Breast epithelium (tissue), 4 donors: ENCODE measurements at regions not wholly inside any gene's neighbourhood (a gene's known extent, or its start where the extent isn't known, plus 50 kb on each side); places are given as distances from the start of the nearest gene placed in this dataset.

Source experiments
- DNase-seq, 2 donors: peaks; one replicate each; pipeline ENCODE4 v3.0.0-alpha.2; 2019; ENCODE audit warnings: low spot score in 2 of 2
- H3K27ac ChIP-seq, 2 donors: fragments of 200-600 bp; sonication (generic) in 1 of 2; one replicate each; pipeline ENCODE4 v1.5.1; 2016 to 2019; ENCODE audit warnings: mild to moderate bottlenecking in 1 of 2
- H3K27me3 ChIP-seq, 2 donors: fragments of 200-600 bp; sonication (generic) in 1 of 2; one replicate each; pipeline versions ENCODE4 v1.5.1 to v1.6.0; 2017 to 2019; ENCODE audit warnings: control low read depth in 1 of 2, mild to moderate bottlenecking in 1 of 2
- H3K36me3 ChIP-seq: fragments of 200-600 bp; one replicate; pipeline ENCODE4 v1.5.1; 2019
- H3K4me1 ChIP-seq, 2 donors: fragments of 200-600 bp; sonication (generic); one replicate each; pipeline ENCODE4 v1.5.1; 2016 to 2019; ENCODE audit warnings: control low read depth in 1 of 2
- H3K4me3 ChIP-seq, 3 donors: fragments of 200-600 bp; sonication (generic); 1 replicate in 2 of 3; 2 replicates in 1 of 3; pipeline ENCODE4 v1.5.1; 2016 to 2019; ENCODE audit warnings: mild to moderate bottlenecking in 3 of 3, moderate library complexity in 2 of 3
- H3K9me3 ChIP-seq, 2 donors: fragments of 200-600 bp; sonication (generic) in 1 of 2; one replicate each; pipeline ENCODE4 v1.5.1; 2016 to 2019; ENCODE audit warnings: control low read depth in 1 of 2
- CTCF ChIP-seq, 3 donors: fragments of 450-650 bp; IDR thresholded peaks; one replicate each; pipeline ENCODE4 v1.5.1; 2016 to 2017; ENCODE audit warnings: antibody characterized with exemption in 3 of 3, mild to moderate bottlenecking in 3 of 3, moderate library complexity in 3 of 3
- POLR2A ChIP-seq: fragments of 450-650 bp; IDR thresholded peaks from one replicate; pipeline ENCODE4 v1.6.1; 2016; ENCODE audit warnings: antibody characterized with exemption, mild to moderate bottlenecking, moderate library complexity
- POLR2AphosphoS5 ChIP-seq, 3 donors: sonication (generic); formaldehyde crosslinking; IDR thresholded peaks; one replicate each; pipeline ENCODE4 v1.6.1; 2017; ENCODE audit warnings: antibody characterized with exemption in 3 of 3
- intact Hi-C: fragments of 100-400 bp; cut with DNase I; formaldehyde crosslinking; loops from one replicate; pipeline ENCODE4 v1.15.1; 2023; ENCODE audit warnings: low total_unique reads

GRCh38 chr7:46881507-46882127 lies 700.3 kb downstream of the TNS3 start:
- Histone ChIP-seq H3K36me3 (no peaks in the 10 kb centered on the region), H3K9me3 (no peaks in the 10 kb centered on the region), H3K4me1 (no peaks in the 10 kb centered on the region), H3K4me3 (no peak overlapping the region), H3K27ac (no peak overlapping the region), H3K27me3 (no peaks in the 10 kb centered on the region)
- intact Hi-C loops: no loop called here
- no peak for DNase-seq
- no peak for TF ChIP-seq POLR2A
- TF ChIP-seq CTCF (IDR thresholded peaks at IDR 0.05): no peak
- TF ChIP-seq POLR2AphosphoS5 (IDR thresholded peaks at IDR 0.05): no peak

- Histone ChIP-seq H3K9me3 (no peaks in the 10 kb centered on the region), H3K36me3 (no peaks in the 10 kb centered on the region), H3K4me3 (no peak overlapping the region), H3K27me3 (no peaks in the 10 kb centered on the region), H3K4me1 (no peaks in the 10 kb centered on the region), H3K27ac (no peak overlapping the region)
- no peak for TF ChIP-seq CTCF (IDR thresholded peaks at IDR 0.05)
- no peak for DNase-seq
- intact Hi-C loops: no loop called here
Observed at GRCh38 chr7:46880508-46881196, 701.3 kb downstream of the TNS3 start.

- no peaks in the 10 kb centered on the region for H3K4me1 ChIP-seq
- H3K36me3 ChIP-seq: no peaks in the 10 kb centered on the region
- TF ChIP-seq POLR2A (no peak), POLR2AphosphoS5 (IDR thresholded peaks at IDR 0.05) (no peak), CTCF (IDR thresholded peaks at IDR 0.05) (no peak)
- no peak overlapping the region for H3K4me3 ChIP-seq
- intact Hi-C loops: no loop called here
- H3K9me3 ChIP-seq: no peaks in the 10 kb centered on the region
- H3K27me3 ChIP-seq: no peaks in the 10 kb centered on the region
- no peak overlapping the region for H3K27ac ChIP-seq
- no peak for DNase-seq
Observed at GRCh38 chr7:46879783-46880182, 702.1 kb downstream of the TNS3 start.

GRCh38 chr7:46871516-46871915 lies 710.4 kb downstream of the TNS3 start:
- H3K4me1 ChIP-seq: no peaks in the 10 kb centered on the region
- H3K27ac ChIP-seq: no peak overlapping the region
- no peaks in the 10 kb centered on the region for H3K27me3 ChIP-seq
- no peaks in the 10 kb centered on the region for H3K36me3 ChIP-seq
- TF ChIP-seq CTCF (IDR thresholded peaks at IDR 0.05) (no peak), POLR2AphosphoS5 (IDR thresholded peaks at IDR 0.05) (no peak), POLR2A (no peak)
- no peak for DNase-seq
- H3K9me3 ChIP-seq: no peaks in the 10 kb centered on the region
- intact Hi-C loops: no loop called here
- H3K4me3 ChIP-seq: no peak overlapping the region

GRCh38 chr7:46864716-46865115 lies 717.2 kb downstream of the TNS3 start:
- Histone ChIP-seq H3K36me3 (no peaks in the 10 kb centered on the region), H3K4me3 (no peak overlapping the region), H3K4me1 (no peaks in the 10 kb centered on the region), H3K9me3 (no peaks in the 10 kb centered on the region), H3K27me3 (no peaks in the 10 kb centered on the region), H3K27ac (no peak overlapping the region)
- intact Hi-C loops: no loop called here
- TF ChIP-seq POLR2A: no peak
- TF ChIP-seq CTCF (IDR thresholded peaks at IDR 0.05): no peak
- TF ChIP-seq POLR2AphosphoS5 (IDR thresholded peaks at IDR 0.05): no peak
- no peak for DNase-seq
